Stimulated activated CD8-positive, alpha-beta memory T cell treated with anti-CD3 and anti-CD28 coated beads, Interleukin-4, amount 100 ng/mL, for 48 hours (primary cell): ENCODE measurements at regions not wholly inside any gene's neighbourhood (a gene's known extent, or its start where the extent isn't known, plus 50 kb on each side); places are given as distances from the start of the nearest gene placed in this dataset.
A peak's percentile ranks its signal among the peaks of the same experiment; 100 is the strongest.

ENCODE experiments used
- DNase-seq: peaks from one replicate; pipeline ENCODE4 v3.0.0-alpha.2; 2020

GRCh38 chr3:106326941-106327695 is 458.3 kb upstream of the CBLB start:
- no peak for DNase-seq

- DNase-seq, result no peak
Measured at GRCh38 chr3:106327696-106328025, 458.8 kb upstream of the CBLB start.

- no peak for DNase-seq
Measured at GRCh38 chr3:106328224-106328623, 459.4 kb upstream of the CBLB start.

GRCh38 chr3:106329521-106329920 is 460.7 kb upstream of the CBLB start:
- DNase-seq, result no peak

- no peak for DNase-seq
Measured at GRCh38 chr3:106331636-106332035, 462.8 kb upstream of the CBLB start.

- DNase-seq, result no peak
Measured at GRCh38 chr3:106332129-106332528, 463.3 kb upstream of the CBLB start.

- DNase-seq, result peak; percentile 74
Measured at GRCh38 chr3:106332884-106333283, 464.1 kb upstream of the CBLB start.

GRCh38 chr3:106333911-106334618 is 465.3 kb upstream of the CBLB start:
- DNase-seq, result peak; percentile 71

- no peak for DNase-seq
Measured at GRCh38 chr3:106336619-106337018, 467.8 kb upstream of the CBLB start.

GRCh38 chr3:106337116-106337515 is 468.3 kb upstream of the CBLB start:
- DNase-seq, result no peak

- no peak for DNase-seq
Measured at GRCh38 chr3:106338582-106339214, 469.9 kb upstream of the CBLB start.

- no peak for DNase-seq
Measured at GRCh38 chr3:106339551-106339950, 470.7 kb upstream of the CBLB start.

GRCh38 chr3:106341087-106341486 is 472.3 kb upstream of the CBLB start:
- DNase-seq, result no peak

GRCh38 chr3:106341586-106342162 is 472.9 kb upstream of the CBLB start:
- no peak for DNase-seq

GRCh38 chr3:106342386-106342785 is 473.6 kb upstream of the CBLB start:
- DNase-seq, result no peak

- no peak for DNase-seq
Measured at GRCh38 chr3:106343811-106344210, 475.0 kb upstream of the CBLB start.

- no peak for DNase-seq
Measured at GRCh38 chr3:106345353-106346027, 476.7 kb upstream of the CBLB start.

- DNase-seq, result no peak
Measured at GRCh38 chr3:106347350-106347749, 478.5 kb upstream of the CBLB start.

GRCh38 chr3:106348139-106348690 is 479.4 kb upstream of the CBLB start:
- DNase-seq, result no peak

- DNase-seq, result no peak
Measured at GRCh38 chr3:106349191-106349881, 480.5 kb upstream of the CBLB start.

- DNase-seq, result no peak
Measured at GRCh38 chr3:106355873-106356272, 487.1 kb upstream of the CBLB start.

- no peak for DNase-seq
Measured at GRCh38 chr3:106359692-106360091, 490.9 kb upstream of the CBLB start.
